ENCODE measurements at regions not wholly inside any gene's neighbourhood (a gene's known extent, or its start where the extent isn't known, plus 50 kb on each side); places are given as distances from the start of the nearest gene placed in this dataset.
"Not testable (repeated sequence)": the region's sequence is repeated elsewhere in the genome, so short reads cannot be mapped to it uniquely, and the experiment has no call there.

GRCh38 chr5:17375886-17376285 lies 122.1 kb upstream of the TAF11L2 start:
- TF ChIP-seq CTCF, POLR2AphosphoS5, POLR2A, EP300 (IDR thresholded peaks at IDR 0.05): not testable (repeated sequence)
